ENCODE measurements at regions not wholly inside any gene's neighbourhood (a gene's known extent, or its start where the extent isn't known, plus 50 kb on each side); places are given as distances from the start of the nearest gene placed in this dataset.

- TF ChIP-seq, protein P1, sequence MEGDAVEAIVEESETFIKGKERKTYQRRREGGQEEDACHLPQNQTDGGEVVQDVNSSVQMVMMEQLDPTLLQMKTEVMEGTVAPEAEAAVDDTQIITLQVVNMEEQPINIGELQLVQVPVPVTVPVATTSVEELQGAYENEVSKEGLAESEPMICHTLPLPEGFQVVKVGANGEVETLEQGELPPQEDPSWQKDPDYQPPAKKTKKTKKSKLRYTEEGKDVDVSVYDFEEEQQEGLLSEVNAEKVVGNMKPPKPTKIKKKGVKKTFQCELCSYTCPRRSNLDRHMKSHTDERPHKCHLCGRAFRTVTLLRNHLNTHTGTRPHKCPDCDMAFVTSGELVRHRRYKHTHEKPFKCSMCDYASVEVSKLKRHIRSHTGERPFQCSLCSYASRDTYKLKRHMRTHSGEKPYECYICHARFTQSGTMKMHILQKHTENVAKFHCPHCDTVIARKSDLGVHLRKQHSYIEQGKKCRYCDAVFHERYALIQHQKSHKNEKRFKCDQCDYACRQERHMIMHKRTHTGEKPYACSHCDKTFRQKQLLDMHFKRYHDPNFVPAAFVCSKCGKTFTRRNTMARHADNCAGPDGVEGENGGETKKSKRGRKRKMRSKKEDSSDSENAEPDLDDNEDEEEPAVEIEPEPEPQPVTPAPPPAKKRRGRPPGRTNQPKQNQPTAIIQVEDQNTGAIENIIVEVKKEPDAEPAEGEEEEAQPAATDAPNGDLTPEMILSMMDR (IDR thresholded peaks at IDR 0.05; ENCODE audit: insufficient read depth, low read depth, low read length): no peak
- TF ChIP-seq EZH2 (IDR thresholded peaks at IDR 0.05; ENCODE audit: insufficient read depth, low read length): no peak
Observed at GRCh38 chr15:79154483-79155135, 64.0 kb upstream of the RASGRF1 start.

All from astrocyte (in vitro differentiated cells and primary cell).